DND-41 (cell line): ENCODE measurements at regions not wholly inside any gene's neighbourhood (a gene's known extent, or its start where the extent isn't known, plus 50 kb on each side); places are given as distances from the start of the nearest gene placed in this dataset.

Experiments
- EZH2 ChIP-seq: IDR thresholded peaks from 3 replicates; pipeline ENCODE4 v1.6.1; 2012; ENCODE audit warnings: borderline replicate concordance, low read depth, mild to moderate bottlenecking, moderate library complexity, low read length, inconsistent platforms; ENCODE audit not compliant: severe bottlenecking
- TF ChIP-seq, protein P1 (sequence below): IDR thresholded peaks from 2 replicates; pipeline ENCODE4 v1.5.1; 2012; ENCODE audit warnings: borderline replicate concordance, low read length, moderate library complexity, mild to moderate bottlenecking; ENCODE audit not compliant: poor library complexity, severe bottlenecking; ENCODE audit errors: extremely low read depth

DNA sequence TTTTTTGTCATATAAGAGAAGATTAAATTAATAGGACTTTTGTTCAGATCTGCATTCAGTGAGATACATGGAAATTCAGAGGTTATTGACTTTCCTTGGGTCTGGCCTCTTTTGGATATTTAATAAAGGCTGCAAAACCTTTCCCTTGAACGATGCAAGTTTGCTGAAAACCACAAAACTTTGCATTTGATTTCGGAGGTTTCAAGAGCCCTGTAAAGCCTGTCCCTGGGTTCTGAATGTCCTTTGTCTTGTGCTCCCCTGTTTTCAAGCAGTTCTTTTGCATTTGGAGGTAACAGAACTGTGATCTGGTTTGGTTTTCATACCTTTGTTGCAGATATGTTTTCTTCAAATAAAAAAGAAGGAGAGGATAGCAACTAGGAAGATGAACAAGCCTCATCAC is 188.1 kb upstream of the DMRT1 start:
- TF ChIP-seq, protein P1, sequence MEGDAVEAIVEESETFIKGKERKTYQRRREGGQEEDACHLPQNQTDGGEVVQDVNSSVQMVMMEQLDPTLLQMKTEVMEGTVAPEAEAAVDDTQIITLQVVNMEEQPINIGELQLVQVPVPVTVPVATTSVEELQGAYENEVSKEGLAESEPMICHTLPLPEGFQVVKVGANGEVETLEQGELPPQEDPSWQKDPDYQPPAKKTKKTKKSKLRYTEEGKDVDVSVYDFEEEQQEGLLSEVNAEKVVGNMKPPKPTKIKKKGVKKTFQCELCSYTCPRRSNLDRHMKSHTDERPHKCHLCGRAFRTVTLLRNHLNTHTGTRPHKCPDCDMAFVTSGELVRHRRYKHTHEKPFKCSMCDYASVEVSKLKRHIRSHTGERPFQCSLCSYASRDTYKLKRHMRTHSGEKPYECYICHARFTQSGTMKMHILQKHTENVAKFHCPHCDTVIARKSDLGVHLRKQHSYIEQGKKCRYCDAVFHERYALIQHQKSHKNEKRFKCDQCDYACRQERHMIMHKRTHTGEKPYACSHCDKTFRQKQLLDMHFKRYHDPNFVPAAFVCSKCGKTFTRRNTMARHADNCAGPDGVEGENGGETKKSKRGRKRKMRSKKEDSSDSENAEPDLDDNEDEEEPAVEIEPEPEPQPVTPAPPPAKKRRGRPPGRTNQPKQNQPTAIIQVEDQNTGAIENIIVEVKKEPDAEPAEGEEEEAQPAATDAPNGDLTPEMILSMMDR = no peak
- TF ChIP-seq EZH2 = no peak
